Endothelial cell (in vitro differentiated cells): ENCODE measurements at regions not wholly inside any gene's neighbourhood (a gene's known extent, or its start where the extent isn't known, plus 50 kb on each side); places are given as distances from the start of the nearest gene placed in this dataset.

ENCODE experiments used
- DNase-seq: peaks from one replicate; pipeline ENCODE4 v3.0.0; 2021; ENCODE audit warnings: low spot score
- H3K27ac Mint-ChIP-seq: one replicate; pipeline ENCODE4 v1.8.0; 2021; ENCODE audit warnings: mixed read lengths, inconsistent platforms; ENCODE audit not compliant: unreplicated experiment
- H3K27me3 Mint-ChIP-seq: one replicate; pipeline ENCODE4 v1.8.0; 2021; ENCODE audit warnings: mild to moderate bottlenecking, moderate library complexity, mixed read lengths, inconsistent platforms; ENCODE audit not compliant: unreplicated experiment
- H3K36me3 Mint-ChIP-seq: one replicate; pipeline ENCODE4 v1.8.0; 2021; ENCODE audit warnings: mild to moderate bottlenecking, low read depth, mixed read lengths, inconsistent platforms; ENCODE audit not compliant: unreplicated experiment
- H3K4me1 Mint-ChIP-seq: one replicate; pipeline ENCODE4 v1.8.0; 2021; ENCODE audit warnings: mild to moderate bottlenecking, mixed read lengths, inconsistent platforms; ENCODE audit not compliant: unreplicated experiment
- H3K4me3 Mint-ChIP-seq: one replicate; pipeline ENCODE4 v1.8.0; 2021; ENCODE audit warnings: mild to moderate bottlenecking, mixed read lengths, inconsistent platforms; ENCODE audit not compliant: unreplicated experiment
- H3K9me3 Mint-ChIP-seq: one replicate; pipeline ENCODE4 v1.8.0; 2021; ENCODE audit warnings: mixed read lengths, inconsistent platforms; ENCODE audit not compliant: unreplicated experiment
- TF ChIP-seq, protein P1 (sequence below): fragments of 200-600 bp; sonication (generic); IDR thresholded peaks from one replicate; pipeline ENCODE4 v1.5.0; 2021; ENCODE audit warnings: antibody characterized with exemption; ENCODE audit not compliant: unreplicated experiment

DNA sequence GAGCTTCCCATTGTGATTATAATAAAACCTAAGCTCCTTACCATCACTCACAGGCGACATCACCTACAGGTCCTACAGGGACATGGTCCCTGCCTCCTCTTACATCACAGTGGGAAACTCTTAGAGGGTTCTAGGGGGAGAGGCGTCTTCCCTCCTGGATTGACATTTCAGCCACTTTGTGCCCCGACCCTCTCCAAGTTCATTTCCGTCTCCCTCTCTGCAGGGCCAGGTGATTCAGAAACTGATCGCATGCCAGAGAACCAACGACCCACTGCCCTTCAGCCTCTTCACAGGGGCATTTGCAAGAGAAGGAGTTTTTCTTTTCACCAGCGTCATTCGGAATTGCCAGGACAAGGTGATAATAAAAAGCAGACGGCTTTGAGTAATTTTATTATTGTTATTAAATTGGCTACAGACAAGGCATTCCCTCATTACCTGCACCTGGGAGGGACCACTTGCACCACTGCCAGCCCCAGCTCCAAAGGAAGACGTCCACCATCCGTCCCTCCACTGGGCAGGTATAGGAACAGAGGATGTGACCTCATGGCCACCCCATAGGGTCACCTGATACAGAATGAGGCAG lies 85.8 kb upstream of the CUX1 start:
- no peak overlapping the region for H3K27ac Mint-ChIP-seq
- no peaks in the 10 kb centered on the region for H3K36me3 Mint-ChIP-seq
- no peaks in the 10 kb centered on the region for H3K9me3 Mint-ChIP-seq
- no peaks in the 10 kb centered on the region for H3K4me1 Mint-ChIP-seq
- no peak overlapping the region for H3K4me3 Mint-ChIP-seq
- peaks cover 9% of the 10 kb centered on the region for H3K27me3 Mint-ChIP-seq
- TF ChIP-seq, protein P1, sequence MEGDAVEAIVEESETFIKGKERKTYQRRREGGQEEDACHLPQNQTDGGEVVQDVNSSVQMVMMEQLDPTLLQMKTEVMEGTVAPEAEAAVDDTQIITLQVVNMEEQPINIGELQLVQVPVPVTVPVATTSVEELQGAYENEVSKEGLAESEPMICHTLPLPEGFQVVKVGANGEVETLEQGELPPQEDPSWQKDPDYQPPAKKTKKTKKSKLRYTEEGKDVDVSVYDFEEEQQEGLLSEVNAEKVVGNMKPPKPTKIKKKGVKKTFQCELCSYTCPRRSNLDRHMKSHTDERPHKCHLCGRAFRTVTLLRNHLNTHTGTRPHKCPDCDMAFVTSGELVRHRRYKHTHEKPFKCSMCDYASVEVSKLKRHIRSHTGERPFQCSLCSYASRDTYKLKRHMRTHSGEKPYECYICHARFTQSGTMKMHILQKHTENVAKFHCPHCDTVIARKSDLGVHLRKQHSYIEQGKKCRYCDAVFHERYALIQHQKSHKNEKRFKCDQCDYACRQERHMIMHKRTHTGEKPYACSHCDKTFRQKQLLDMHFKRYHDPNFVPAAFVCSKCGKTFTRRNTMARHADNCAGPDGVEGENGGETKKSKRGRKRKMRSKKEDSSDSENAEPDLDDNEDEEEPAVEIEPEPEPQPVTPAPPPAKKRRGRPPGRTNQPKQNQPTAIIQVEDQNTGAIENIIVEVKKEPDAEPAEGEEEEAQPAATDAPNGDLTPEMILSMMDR, result no peak
- no peak for DNase-seq

DNA sequence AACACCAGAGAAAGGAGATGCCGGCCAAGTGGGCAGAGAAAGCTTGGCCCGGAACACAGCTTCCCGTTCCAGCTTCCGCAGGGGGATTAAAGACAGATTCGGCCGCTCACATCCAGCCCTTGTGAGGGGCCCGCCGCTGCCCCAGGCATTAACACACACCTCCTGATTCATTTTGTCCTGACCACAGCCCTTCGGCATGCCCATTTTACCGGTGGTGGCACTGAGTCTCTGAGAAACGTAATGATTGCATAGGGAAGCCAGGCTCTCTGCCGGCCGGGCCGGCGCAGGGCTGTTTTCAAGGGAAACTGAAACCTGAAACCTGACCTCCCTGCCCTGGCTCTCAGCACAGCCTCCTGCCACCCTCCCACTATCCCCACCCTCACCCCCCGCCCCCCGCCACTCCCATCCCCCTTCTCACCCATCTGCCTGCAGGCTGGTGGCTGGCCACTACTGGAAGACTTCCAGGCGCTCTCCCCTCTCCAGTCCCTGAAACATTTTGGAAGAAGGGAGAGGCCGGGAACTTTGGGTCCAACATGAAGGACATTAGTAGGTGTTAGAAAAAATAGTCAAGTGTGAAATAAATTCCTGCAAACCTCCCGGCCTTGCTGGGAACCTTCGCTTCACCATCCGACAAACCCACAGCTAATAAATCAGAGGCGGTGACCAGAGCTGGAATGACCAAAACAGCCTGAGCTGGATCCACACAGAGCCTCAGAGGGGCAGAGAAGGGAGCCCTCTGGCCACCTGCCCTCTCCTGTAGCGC lies 83.5 kb upstream of the CUX1 start:
- Mint-ChIP-seq H3K27ac (no peak overlapping the region), H3K36me3 (no peaks in the 10 kb centered on the region), H3K27me3 (peaks cover 8% of the 10 kb centered on the region), H3K4me3 (no peak overlapping the region), H3K4me1 (no peaks in the 10 kb centered on the region), H3K9me3 (no peaks in the 10 kb centered on the region)
- TF ChIP-seq, protein P1, result no peak
- no peak for DNase-seq

DNA sequence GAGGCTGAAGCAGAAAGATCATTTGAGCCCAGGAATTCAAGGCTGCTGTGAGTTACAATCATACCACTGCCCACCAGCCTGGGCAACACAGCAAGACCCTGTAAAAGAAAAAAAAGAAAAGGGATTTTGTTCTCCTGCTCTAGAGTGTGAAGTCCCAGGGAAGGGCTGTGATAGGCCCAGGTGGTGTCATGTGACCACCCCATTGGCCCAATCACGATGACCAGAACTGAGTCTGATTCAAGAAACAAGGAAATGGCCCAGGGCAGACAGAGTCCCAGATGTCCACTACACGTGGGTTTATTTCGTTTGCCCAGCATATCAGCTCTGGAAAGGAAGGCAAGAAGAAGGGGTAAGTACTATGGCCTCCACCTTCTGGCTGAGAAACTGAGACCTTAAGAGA lies 81.3 kb upstream of the CUX1 start:
- H3K27ac Mint-ChIP-seq, result no peak overlapping the region
- H3K36me3 Mint-ChIP-seq, result no peaks in the 10 kb centered on the region
- H3K9me3 Mint-ChIP-seq, result no peaks in the 10 kb centered on the region
- H3K4me1 Mint-ChIP-seq, result peaks cover 5% of the 10 kb centered on the region
- TF ChIP-seq, protein P1, result no peak
- no peak overlapping the region for H3K4me3 Mint-ChIP-seq
- H3K27me3 Mint-ChIP-seq, result peaks cover 5% of the 10 kb centered on the region
- no peak for DNase-seq

DNA sequence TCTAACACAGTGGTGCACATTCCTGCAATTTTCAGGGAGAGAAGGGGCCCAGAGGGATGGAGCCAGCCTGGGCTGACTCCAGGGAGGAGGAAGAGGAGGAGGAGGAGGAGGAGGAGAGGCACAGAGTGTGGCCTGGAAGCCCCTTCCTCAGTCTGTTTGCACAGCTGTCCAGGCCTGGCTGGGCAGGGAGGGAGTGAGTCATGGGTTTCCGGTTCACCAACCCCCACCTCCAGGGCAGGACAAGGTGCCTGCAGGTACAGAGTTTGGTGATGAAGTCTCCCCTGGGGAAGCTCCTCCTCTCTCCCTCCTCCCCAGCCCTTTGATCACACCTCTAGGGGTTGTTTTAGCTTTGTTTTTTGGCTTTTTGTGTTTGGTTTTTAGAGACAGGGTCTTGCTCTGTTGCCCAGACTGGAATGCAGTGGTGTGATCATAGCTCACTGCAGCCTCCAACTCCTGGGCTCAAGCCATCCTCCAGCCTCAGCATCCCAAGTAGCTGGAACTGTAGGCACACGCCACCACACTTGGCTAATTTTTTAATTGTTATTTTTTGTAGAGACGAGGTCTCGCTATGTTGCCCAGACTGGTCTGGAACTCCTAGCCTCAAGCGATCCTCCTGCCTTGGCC lies 77.5 kb upstream of the CUX1 start:
- DNase-seq, result no peak
- Mint-ChIP-seq H3K4me3 (no peak overlapping the region), H3K4me1 (peaks cover 5% of the 10 kb centered on the region), H3K36me3 (no peaks in the 10 kb centered on the region), H3K27ac (no peak overlapping the region), H3K27me3 (peaks cover 4% of the 10 kb centered on the region), H3K9me3 (no peaks in the 10 kb centered on the region)
- TF ChIP-seq, protein P1, result no peak
